ENCODE measurements at regions not wholly inside any gene's neighbourhood (a gene's known extent, or its start where the extent isn't known, plus 50 kb on each side); places are given as distances from the start of the nearest gene placed in this dataset.

GRCh38 chr1:98280049-98280448 lies 359.2 kb upstream of the DPYD start:
- Histone ChIP-seq H3K27me3 (ENCODE audit: control insufficient read depth in 3 of 3, insufficient read depth in 3 of 3, low read length in 2 of 3) (no peaks in the 10 kb centered on the region), H3K9ac (ENCODE audit: insufficient read depth in 1 of 2, low read length in 2 of 2) (no peak overlapping the region), H3K9me3 (ENCODE audit: control insufficient read depth in 4 of 4, insufficient read depth in 3 of 4, low read length in 3 of 4) (no peaks in the 10 kb centered on the region), H3K4me1 (ENCODE audit: control insufficient read depth in 5 of 5, insufficient read depth in 5 of 5, low read length in 5 of 5) (no peaks in the 10 kb centered on the region), H3K27ac (ENCODE audit: low read depth in 1 of 2, low read length in 1 of 2) (no peak overlapping the region), H3K4me3 (no peak overlapping the region), H3K36me3 (ENCODE audit: control insufficient read depth in 4 of 4, insufficient read depth in 4 of 4, low read length in 4 of 4) (no peaks in the 10 kb centered on the region)
- ATAC-seq (ENCODE audit: insufficient read depth, low FRiP score) (no peak), DNase-seq (no peak)
- TF ChIP-seq, protein P1, sequence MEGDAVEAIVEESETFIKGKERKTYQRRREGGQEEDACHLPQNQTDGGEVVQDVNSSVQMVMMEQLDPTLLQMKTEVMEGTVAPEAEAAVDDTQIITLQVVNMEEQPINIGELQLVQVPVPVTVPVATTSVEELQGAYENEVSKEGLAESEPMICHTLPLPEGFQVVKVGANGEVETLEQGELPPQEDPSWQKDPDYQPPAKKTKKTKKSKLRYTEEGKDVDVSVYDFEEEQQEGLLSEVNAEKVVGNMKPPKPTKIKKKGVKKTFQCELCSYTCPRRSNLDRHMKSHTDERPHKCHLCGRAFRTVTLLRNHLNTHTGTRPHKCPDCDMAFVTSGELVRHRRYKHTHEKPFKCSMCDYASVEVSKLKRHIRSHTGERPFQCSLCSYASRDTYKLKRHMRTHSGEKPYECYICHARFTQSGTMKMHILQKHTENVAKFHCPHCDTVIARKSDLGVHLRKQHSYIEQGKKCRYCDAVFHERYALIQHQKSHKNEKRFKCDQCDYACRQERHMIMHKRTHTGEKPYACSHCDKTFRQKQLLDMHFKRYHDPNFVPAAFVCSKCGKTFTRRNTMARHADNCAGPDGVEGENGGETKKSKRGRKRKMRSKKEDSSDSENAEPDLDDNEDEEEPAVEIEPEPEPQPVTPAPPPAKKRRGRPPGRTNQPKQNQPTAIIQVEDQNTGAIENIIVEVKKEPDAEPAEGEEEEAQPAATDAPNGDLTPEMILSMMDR (IDR thresholded peaks at IDR 0.05; ENCODE audit: control extremely low read depth, extremely low read depth), result no peak
- 78 to 89% methylated on average over 4 of the region's 4 CpGs for WGBS, 2 donors

DNA sequence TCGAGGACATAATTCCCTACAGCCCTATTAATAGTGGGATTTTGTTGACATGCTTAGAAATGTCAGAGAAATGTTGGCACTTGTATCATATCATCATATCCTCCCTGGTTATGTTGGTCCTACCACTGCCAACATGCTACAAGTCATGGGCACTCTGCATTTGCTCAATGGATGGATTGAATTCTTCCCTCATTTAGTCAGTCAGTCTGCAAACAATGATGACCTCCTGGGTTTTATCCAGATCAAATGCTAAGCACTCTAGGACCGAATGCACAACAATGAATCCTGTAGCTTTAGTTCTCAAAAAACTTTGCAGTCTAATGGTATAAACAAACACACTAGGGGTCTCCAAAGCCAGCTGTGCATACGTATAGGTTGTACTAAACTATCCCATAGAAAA lies 357.2 kb upstream of the DPYD start:
- WGBS, 2 donors, result 83 to 86% methylated on average over 3 of the region's 3 CpGs

GRCh38 chr1:98277118-98277517 lies 356.3 kb upstream of the DPYD start:
- H3K27ac ChIP-seq (ENCODE audit: low read depth in 1 of 2, low read length in 1 of 2), result no peak overlapping the region
- H3K9ac ChIP-seq (ENCODE audit: insufficient read depth in 1 of 2, low read length in 2 of 2), result no peak overlapping the region
- no peaks in the 10 kb centered on the region for H3K36me3 ChIP-seq (ENCODE audit: control insufficient read depth in 4 of 4, insufficient read depth in 4 of 4, low read length in 4 of 4)
- 59 to 83% methylated on average over 2 of the region's 2 CpGs for WGBS, 2 donors
- peaks cover 0 to 8% (median 4%) of the 10 kb centered on the region in 4 donors for H3K9me3 ChIP-seq (ENCODE audit: control insufficient read depth in 4 of 4, insufficient read depth in 3 of 4, low read length in 3 of 4)
- DNase-seq (peak in 1 of 3 donors; percentile 13), ATAC-seq (ENCODE audit: insufficient read depth, low FRiP score) (no peak)
- TF ChIP-seq, protein P1 (IDR thresholded peaks at IDR 0.05; ENCODE audit: control extremely low read depth, extremely low read depth), result no peak
- no peaks in the 10 kb centered on the region for H3K27me3 ChIP-seq (ENCODE audit: control insufficient read depth in 3 of 3, insufficient read depth in 3 of 3, low read length in 2 of 3)
- no peaks in the 10 kb centered on the region for H3K4me1 ChIP-seq (ENCODE audit: control insufficient read depth in 5 of 5, insufficient read depth in 5 of 5, low read length in 5 of 5)
- H3K4me3 ChIP-seq, result no peak overlapping the region

More for the DNA sequence above, 357.2 kb upstream of the DPYD start:
- no peak overlapping the region for H3K27ac ChIP-seq (ENCODE audit: low read depth in 1 of 2, low read length in 1 of 2)
- H3K27me3 ChIP-seq (ENCODE audit: control insufficient read depth in 3 of 3, insufficient read depth in 3 of 3, low read length in 2 of 3), result no peaks in the 10 kb centered on the region
- H3K9ac ChIP-seq (ENCODE audit: insufficient read depth in 1 of 2, low read length in 2 of 2), result no peak overlapping the region
- peaks cover 0 to 8% (median 4%) of the 10 kb centered on the region in 4 donors for H3K9me3 ChIP-seq (ENCODE audit: control insufficient read depth in 4 of 4, insufficient read depth in 3 of 4, low read length in 3 of 4)
- H3K4me3 ChIP-seq, result no peak overlapping the region
- no peak for DNase-seq
- TF ChIP-seq, protein P1 (IDR thresholded peaks at IDR 0.05; ENCODE audit: control extremely low read depth, extremely low read depth), result no peak
- H3K4me1 ChIP-seq (ENCODE audit: control insufficient read depth in 5 of 5, insufficient read depth in 5 of 5, low read length in 5 of 5), result no peaks in the 10 kb centered on the region
- ATAC-seq (ENCODE audit: insufficient read depth, low FRiP score), result no peak
- H3K36me3 ChIP-seq (ENCODE audit: control insufficient read depth in 4 of 4, insufficient read depth in 4 of 4, low read length in 4 of 4), result no peaks in the 10 kb centered on the region

- peaks cover 0 to 8% (median 4%) of the 10 kb centered on the region in 4 donors for H3K9me3 ChIP-seq (ENCODE audit: control insufficient read depth in 4 of 4, insufficient read depth in 3 of 4, low read length in 3 of 4)
- ATAC-seq (ENCODE audit: insufficient read depth, low FRiP score), result no peak
- no peak overlapping the region for H3K27ac ChIP-seq (ENCODE audit: low read depth in 1 of 2, low read length in 1 of 2)
- H3K4me3 ChIP-seq, result no peak overlapping the region
- TF ChIP-seq, protein P1 (IDR thresholded peaks at IDR 0.05; ENCODE audit: control extremely low read depth, extremely low read depth), result no peak
- no peaks in the 10 kb centered on the region for H3K27me3 ChIP-seq (ENCODE audit: control insufficient read depth in 3 of 3, insufficient read depth in 3 of 3, low read length in 2 of 3)
- H3K36me3 ChIP-seq (ENCODE audit: control insufficient read depth in 4 of 4, insufficient read depth in 4 of 4, low read length in 4 of 4), result no peaks in the 10 kb centered on the region
- DNase-seq, result no peak
- WGBS, 2 donors, result 92 to 98% methylated on average over 2 of the region's 2 CpGs
- no peaks in the 10 kb centered on the region for H3K4me1 ChIP-seq (ENCODE audit: control insufficient read depth in 5 of 5, insufficient read depth in 5 of 5, low read length in 5 of 5)
- no peak overlapping the region for H3K9ac ChIP-seq (ENCODE audit: insufficient read depth in 1 of 2, low read length in 2 of 2)
Observed at GRCh38 chr1:98276514-98276913, 355.7 kb upstream of the DPYD start.
